ENCODE measurements at regions not wholly inside any gene's neighbourhood (a gene's known extent, or its start where the extent isn't known, plus 50 kb on each side); places are given as distances from the start of the nearest gene placed in this dataset.

- H3K36me3 ChIP-seq (ENCODE audit: insufficient read depth, low read length), result no peaks in the 10 kb centered on the region
- TF ChIP-seq REST (IDR thresholded peaks at IDR 0.05; ENCODE audit: borderline replicate concordance) (no peak), EZH2 (IDR thresholded peaks at IDR 0.05; ENCODE audit: borderline replicate concordance, insufficient read depth, low read length, poor library complexity, severe bottlenecking) (no peak), POLR2AphosphoS5 (IDR thresholded peaks at IDR 0.05) (no peak)
- H2AFZ ChIP-seq (ENCODE audit: low read depth, low read length), result no peak overlapping the region
- no peaks in the 10 kb centered on the region for H4K20me1 ChIP-seq (ENCODE audit: insufficient read depth)
- no peak overlapping the region for H3K9ac ChIP-seq (ENCODE audit: low read length)
- no peaks in the 10 kb centered on the region for H3K9me3 ChIP-seq (ENCODE audit: low read length)
- no peaks in the 10 kb centered on the region for H3F3A ChIP-seq (ENCODE audit: insufficient read depth, low read length, poor library complexity, severe bottlenecking)
- no peak overlapping the region for H3K4me2 ChIP-seq (ENCODE audit: low read length)
- H3K79me2 ChIP-seq (replicated peaks; ENCODE audit: insufficient read depth, low read length), result no peaks in the 10 kb centered on the region
- no peaks in the 10 kb centered on the region for H3K27me3 ChIP-seq (ENCODE audit: insufficient read depth, low read depth, low read length)
- H3K4me3 ChIP-seq (ENCODE audit: low read length), result no peak overlapping the region
- H3K9me2 ChIP-seq (ENCODE audit: insufficient read depth, low read length), result no peaks in the 10 kb centered on the region
- H3K27ac ChIP-seq (ENCODE audit: low read length), result no peak overlapping the region
Measured at GRCh38 chr4:111187108-111187507, 564.2 kb upstream of the PITX2 start.

GRCh38 chr4:111198446-111198845, 575.6 kb upstream of the PITX2 start:
- H3K4me2 ChIP-seq (ENCODE audit: low read length), result no peak overlapping the region
- H3K27ac ChIP-seq (ENCODE audit: low read length), result no peak overlapping the region
- H3K27me3 ChIP-seq (ENCODE audit: insufficient read depth, low read depth, low read length), result no peaks in the 10 kb centered on the region
- TF ChIP-seq EP300 (conservative IDR thresholded peaks at IDR 0.05; ENCODE audit: poor library complexity, severe bottlenecking) (no peak), REST (IDR thresholded peaks at IDR 0.05; ENCODE audit: borderline replicate concordance) (no peak), MXI1 (conservative IDR thresholded peaks at IDR 0.05; ENCODE audit: poor library complexity, severe bottlenecking) (no peak), SMC3 (conservative IDR thresholded peaks at IDR 0.05; ENCODE audit: poor library complexity) (no peak), TAF1 (IDR thresholded peaks at IDR 0.05; ENCODE audit: low read depth) (no peak), POLR2AphosphoS5 (IDR thresholded peaks at IDR 0.05) (no peak), RAD21 (conservative IDR thresholded peaks at IDR 0.05) (no peak), EZH2 (IDR thresholded peaks at IDR 0.05; ENCODE audit: borderline replicate concordance, insufficient read depth, low read length, poor library complexity, severe bottlenecking) (no peak), CTCF (IDR thresholded peaks at IDR 0.05; ENCODE audit: poor library complexity, severe bottlenecking) (no peak)
- H3K9me2 ChIP-seq (ENCODE audit: insufficient read depth, low read length), result no peaks in the 10 kb centered on the region
- no peaks in the 10 kb centered on the region for H3K79me2 ChIP-seq (replicated peaks; ENCODE audit: insufficient read depth, low read length)
- no peak overlapping the region for H2AFZ ChIP-seq (ENCODE audit: low read depth, low read length)
- no peaks in the 10 kb centered on the region for H3K9me3 ChIP-seq (ENCODE audit: low read length)
- H4K20me1 ChIP-seq (ENCODE audit: insufficient read depth), result no peaks in the 10 kb centered on the region
- no peak overlapping the region for H3K4me3 ChIP-seq (ENCODE audit: low read length)
- H3K36me3 ChIP-seq (ENCODE audit: insufficient read depth, low read length), result no peaks in the 10 kb centered on the region
- no peaks in the 10 kb centered on the region for H3F3A ChIP-seq (ENCODE audit: insufficient read depth, low read length, poor library complexity, severe bottlenecking)
- H3K9ac ChIP-seq (ENCODE audit: low read length), result no peak overlapping the region
